K562 (cell line): ENCODE measurements at regions not wholly inside any gene's neighbourhood (a gene's known extent, or its start where the extent isn't known, plus 50 kb on each side); places are given as distances from the start of the nearest gene placed in this dataset.

Experiments
- ATAC-seq: fragments of 200-7000 bp; cut with Tn5 transposase; 3 replicates; pipeline ENCODE4 v1.9.1; 2020; ENCODE audit warnings: moderate library complexity
- BruUV-seq: library from RNA; stranded (reverse); fragments of 400-500 nt; replicated peaks from 2 replicates; lab custom pipeline; 2021; lab: Mats Ljungman, UMichigan
- CTCF ChIA-PET: fragments of 300-600 bp; formaldehyde crosslinking; extraction: SDS; loops from one replicate; lab custom pipeline; 2021; ENCODE audit warnings: low intra/inter-chr PET ratio; lab: Yijun Ruan, JAX
- POLR2A ChIA-PET: fragments of 300-600, 350-650 bp; sonication (Branson Sonifier 250); formaldehyde crosslinking; extraction: SDS; loops from one replicate; lab custom pipeline; 2021; ENCODE audit warnings: antibody characterized with exemption, inconsistent platforms; lab: Yijun Ruan, JAX
- DNase-seq, 4 experiments: peaks; one replicate each; pipeline versions ENCODE4 v3.0.0 to v3.0.0-alpha.2; 2011 to 2018; ENCODE audit warnings: low spot score in 3 of 4, mixed read lengths in 3 of 4; ENCODE audit errors: extremely low read depth in 1 of 4
- FAIRE-seq: peaks from 2 replicates; lab custom pipeline; 2011; peaks lifted over from hg19 to GRCh38; lab: Jason Lieb, UNC
- H2AFZ ChIP-seq: 2 replicates; pipeline ENCODE4 v1.6.0; 2011; ENCODE audit warnings: low read depth, low read length, control low read depth, inconsistent platforms
- H3K27ac ChIP-seq: fragments of 200-600 bp; 3 replicates; pipeline ENCODE4 v1.8.0; 2011; ENCODE audit warnings: low read depth, mild to moderate bottlenecking, control low read depth, inconsistent platforms, low read length, moderate library complexity, mixed read lengths; ENCODE audit errors: extremely low read depth
- H3K27me3 ChIP-seq, 2 experiments: fragments of 300-600 bp in 1 of 2; 2 replicates in 1 of 2; 3 replicates in 1 of 2; pipeline versions ENCODE4 v1.6.0 to v1.8.0; 2011; ENCODE audit warnings: inconsistent platforms in 2 of 2, low read length in 2 of 2, mild to moderate bottlenecking in 1 of 2, mixed read lengths in 1 of 2, moderate library complexity in 1 of 2; ENCODE audit not compliant: control insufficient read depth in 2 of 2, insufficient read depth in 2 of 2
- H3K36me3 ChIP-seq: fragments of 300-600 bp; 3 replicates; pipeline ENCODE4 v1.8.0; 2011; ENCODE audit warnings: mild to moderate bottlenecking, low read length, inconsistent platforms; ENCODE audit not compliant: control insufficient read depth, insufficient read depth
- H3K4me1 ChIP-seq, 2 experiments: fragments of 200-600 bp in 1 of 2; replicated peaks in 1 of 2; 2 replicates in 1 of 2; 3 replicates in 1 of 2; pipeline versions ENCODE4 v1.5.1 to v1.8.0; 2011; ENCODE audit warnings: inconsistent platforms in 2 of 2, low read length in 2 of 2, mild to moderate bottlenecking in 1 of 2, mixed read lengths in 1 of 2, moderate library complexity in 1 of 2; ENCODE audit not compliant: control insufficient read depth in 2 of 2, insufficient read depth in 2 of 2
- H3K4me2 ChIP-seq: 2 replicates; pipeline ENCODE4 v1.6.1; 2011; ENCODE audit warnings: low read length, control low read depth, inconsistent platforms, mixed read lengths; ENCODE audit not compliant: insufficient read depth
- H3K4me3 ChIP-seq: fragments of 200-600 bp; sonication (generic), shearing (Covaris generic); 2 replicates; pipeline ENCODE4 v1.5.1; 2016; ENCODE audit warnings: control low read depth, inconsistent platforms
- H3K79me2 ChIP-seq: fragments of 200-600 bp; 3 replicates; pipeline ENCODE4 v1.8.0; 2011; ENCODE audit warnings: low read length, inconsistent platforms; ENCODE audit not compliant: control insufficient read depth, insufficient read depth
- H3K9ac ChIP-seq, 2 experiments: 2 replicates each; pipeline versions ENCODE4 v1.6.0 to v1.6.1; 2011; ENCODE audit warnings: low read depth in 2 of 2, low read length in 2 of 2, control low read depth in 1 of 2, inconsistent platforms in 1 of 2, mild to moderate bottlenecking in 1 of 2, mixed read lengths in 1 of 2; ENCODE audit not compliant: insufficient read depth in 1 of 2
- H3K9me1 ChIP-seq: one replicate; pipeline ENCODE4 v1.6.0; 2011; ENCODE audit warnings: inconsistent platforms, mild to moderate bottlenecking, low read length, moderate library complexity; ENCODE audit not compliant: control insufficient read depth, insufficient read depth
- H3K9me3 ChIP-seq: replicated peaks from 2 replicates; pipeline ENCODE4 v1.5.1; 2011; ENCODE audit warnings: low read depth, low read length, inconsistent platforms; ENCODE audit not compliant: control insufficient read depth, insufficient read depth
- H4K20me1 ChIP-seq: replicated peaks from 2 replicates; pipeline ENCODE4 v1.6.1; 2011; ENCODE audit warnings: low read length, inconsistent platforms, mixed read lengths; ENCODE audit not compliant: control insufficient read depth, insufficient read depth
- FOXJ3 ChIP-seq: sonication (generic); formaldehyde crosslinking; IDR thresholded peaks from 2 replicates; pipeline ENCODE4 v1.4.0; 2020; ENCODE audit warnings: mild to moderate bottlenecking, missing genetic modification reagents
- FOXK1 ChIP-seq: sonication (generic); formaldehyde crosslinking; IDR thresholded peaks from 2 replicates; pipeline ENCODE4 v1.8.0; 2022; ENCODE audit warnings: missing genetic modification reagents, mild to moderate bottlenecking, borderline replicate concordance
- JUND ChIP-seq, 2 experiments: IDR thresholded peaks; 2 replicates in 1 of 2; 3 replicates in 1 of 2; pipeline ENCODE4 v1.6.1; 2011; ENCODE audit warnings: borderline replicate concordance in 2 of 2, low read depth in 2 of 2, low read length in 2 of 2, improper control_type of control experiment in 1 of 2, missing biosample characterization in 1 of 2, missing genetic modification characterization in 1 of 2, missing genetic modification reagents in 1 of 2
- KHSRP ChIP-seq: fragments of 450-650 bp; IDR thresholded peaks from 2 replicates; pipeline ENCODE4 v1.6.1; 2017
- NR1H2 ChIP-seq: sonication (generic); formaldehyde crosslinking; IDR thresholded peaks from 2 replicates; pipeline ENCODE4 v1.4.0; 2020; ENCODE audit warnings: mild to moderate bottlenecking, missing genetic modification reagents
- NR2C2 ChIP-seq, 2 experiments: fragments of 200-800 bp in 1 of 2; sonication (Bioruptor generic) in 1 of 2; sonication (generic) in 1 of 2; formaldehyde crosslinking in 1 of 2; IDR thresholded peaks; 2 replicates each; pipeline versions ENCODE4 v1.6.1 to v1.8.0; 2016 to 2022; ENCODE audit warnings: mild to moderate bottlenecking in 1 of 2, missing compliant biosample characterization in 1 of 2, missing genetic modification characterization in 1 of 2, missing genetic modification reagents in 1 of 2
- PTTG1 ChIP-seq: fragments of 450-650 bp; IDR thresholded peaks from 2 replicates; pipeline ENCODE4 v1.6.1; 2016; ENCODE audit warnings: low read depth, mild to moderate bottlenecking, missing genetic modification characterization, missing compliant biosample characterization
- SRF ChIP-seq, 2 experiments: fragments of 250-450, 450-650 bp in 1 of 2; sonication (Bioruptor Pico) in 1 of 2; sonication (generic) in 1 of 2; formaldehyde crosslinking; IDR thresholded peaks; 2 replicates each; pipeline versions ENCODE4 v1.5.0 to v1.5.1; 2020 to 2022; ENCODE audit warnings: mild to moderate bottlenecking in 1 of 2, missing genetic modification reagents in 1 of 2
- TCF3 ChIP-seq: sonication (generic); formaldehyde crosslinking; IDR thresholded peaks from 2 replicates; pipeline ENCODE4 v1.4.0; 2020; ENCODE audit warnings: mild to moderate bottlenecking, missing genetic modification reagents
- WHSC1 ChIP-seq: IDR thresholded peaks from one replicate; pipeline ENCODE4 v1.6.1; 2012; ENCODE audit warnings: low read length, control low read depth, inconsistent platforms
- ZBTB5 ChIP-seq: fragments of 450-650 bp; IDR thresholded peaks from 2 replicates; pipeline ENCODE4 v1.6.1; 2017; ENCODE audit warnings: antibody characterized with exemption
- ZNF324 ChIP-seq: fragments of 250-450 bp; sonication (Bioruptor Pico); IDR thresholded peaks from 2 replicates; pipeline ENCODE4 v1.4.0; 2020; ENCODE audit warnings: mild to moderate bottlenecking
- WGBS: fragments of 100-300 bp; shearing (Covaris generic); methylation state at CpG from one replicate; pipeline ENCODE4 v1.1.6; 2016; ENCODE audit warnings: low coverage, mixed read lengths; ENCODE audit not compliant: insufficient coverage; ENCODE audit errors: missing lambda C conversion rate; 5-methylcytosine and 5-hydroxymethylcytosine counted together
- in situ Hi-C: fragments of 300-500 bp; cut with MboI; formaldehyde crosslinking; loops from 4 replicates; pipeline ENCODE4 v1.15.0; 2018; ENCODE audit warnings: inconsistent platforms, mixed read lengths
- intact Hi-C: fragments of 100-400 bp; cut with micrococcal nuclease; formaldehyde crosslinking; loops from 2 replicates; pipeline ENCODE4 v1.14.2; 2022

- Histone ChIP-seq H3K4me1 (no peaks in the 10 kb centered on the region), H3K36me3 (no peaks in the 10 kb centered on the region), H3K9me3 (no peaks in the 10 kb centered on the region), H4K20me1 (no peaks in the 10 kb centered on the region), H3K9me1 (no peaks in the 10 kb centered on the region), H2AFZ (no peak overlapping the region), H3K27ac (no peak overlapping the region), H3K9ac (no peak overlapping the region), H3K27me3 (no peaks in the 10 kb centered on the region), H3K4me3 (no peak overlapping the region), H3K79me2 (no peaks in the 10 kb centered on the region), H3K4me2 (no peak overlapping the region)
- FAIRE-seq (no peak), ATAC-seq (no peak), DNase-seq (no peak)
- TF ChIP-seq NR2C2 (CRISPR knock-in tag; IDR thresholded peaks at IDR 0.05) = no peak
- no peak for TF ChIP-seq NR2C2 (tag; IDR thresholded peaks at IDR 0.05)
- no peak for TF ChIP-seq ZBTB5
- TF ChIP-seq SRF (CRISPR knock-in tag; IDR thresholded peaks at IDR 0.05) = no peak
- no peak for TF ChIP-seq KHSRP
- no peak for TF ChIP-seq FOXK1
- no peak for TF ChIP-seq NR1H2 (CRISPR knock-in tag)
- no peak for TF ChIP-seq ZNF324 (CRISPR knock-in tag)
- no peak for TF ChIP-seq WHSC1
- no peak for TF ChIP-seq JUND (IDR thresholded peaks at IDR 0.05; ENCODE audit: borderline replicate concordance, low read depth, low read length)
- TF ChIP-seq JUND (tag; IDR thresholded peaks at IDR 0.05; ENCODE audit: borderline replicate concordance, low read depth, low read length) = no peak
- no peak for TF ChIP-seq TCF3
- TF ChIP-seq PTTG1 = no peak
- TF ChIP-seq FOXJ3 (CRISPR knock-in tag) = no peak
- ChIA-PET CTCF (no interaction called here), POLR2A (no interaction called here)
- in situ Hi-C loops (no loop called here), intact Hi-C loops (no loop called here)
- no TSS peak for BruUV-seq
- WGBS = 6% methylated on average over 3 of the region's 3 CpGs
Observed at GRCh38 chr3:104887069-104887468, 479.6 kb upstream of the ALCAM start.
